ENCODE measurements at regions not wholly inside any gene's neighbourhood (a gene's known extent, or its start where the extent isn't known, plus 50 kb on each side); places are given as distances from the start of the nearest gene placed in this dataset.

GRCh38 chr15:37576952-37577351 lies 357.5 kb upstream of the TMCO5A start:
- ChIA-PET POLR2A (no interaction called here), CTCF (no interaction called here)
- no peak for DNase-seq (ENCODE audit: low read depth, low spot score)
- TF ChIP-seq, protein P1, sequence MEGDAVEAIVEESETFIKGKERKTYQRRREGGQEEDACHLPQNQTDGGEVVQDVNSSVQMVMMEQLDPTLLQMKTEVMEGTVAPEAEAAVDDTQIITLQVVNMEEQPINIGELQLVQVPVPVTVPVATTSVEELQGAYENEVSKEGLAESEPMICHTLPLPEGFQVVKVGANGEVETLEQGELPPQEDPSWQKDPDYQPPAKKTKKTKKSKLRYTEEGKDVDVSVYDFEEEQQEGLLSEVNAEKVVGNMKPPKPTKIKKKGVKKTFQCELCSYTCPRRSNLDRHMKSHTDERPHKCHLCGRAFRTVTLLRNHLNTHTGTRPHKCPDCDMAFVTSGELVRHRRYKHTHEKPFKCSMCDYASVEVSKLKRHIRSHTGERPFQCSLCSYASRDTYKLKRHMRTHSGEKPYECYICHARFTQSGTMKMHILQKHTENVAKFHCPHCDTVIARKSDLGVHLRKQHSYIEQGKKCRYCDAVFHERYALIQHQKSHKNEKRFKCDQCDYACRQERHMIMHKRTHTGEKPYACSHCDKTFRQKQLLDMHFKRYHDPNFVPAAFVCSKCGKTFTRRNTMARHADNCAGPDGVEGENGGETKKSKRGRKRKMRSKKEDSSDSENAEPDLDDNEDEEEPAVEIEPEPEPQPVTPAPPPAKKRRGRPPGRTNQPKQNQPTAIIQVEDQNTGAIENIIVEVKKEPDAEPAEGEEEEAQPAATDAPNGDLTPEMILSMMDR (IDR thresholded peaks at IDR 0.05; ENCODE audit: insufficient read depth, low read length, missing control alignments) = no peak
- H3K4me3 ChIP-seq (ENCODE audit: low read depth, low read length) = no peak overlapping the region

DNA sequence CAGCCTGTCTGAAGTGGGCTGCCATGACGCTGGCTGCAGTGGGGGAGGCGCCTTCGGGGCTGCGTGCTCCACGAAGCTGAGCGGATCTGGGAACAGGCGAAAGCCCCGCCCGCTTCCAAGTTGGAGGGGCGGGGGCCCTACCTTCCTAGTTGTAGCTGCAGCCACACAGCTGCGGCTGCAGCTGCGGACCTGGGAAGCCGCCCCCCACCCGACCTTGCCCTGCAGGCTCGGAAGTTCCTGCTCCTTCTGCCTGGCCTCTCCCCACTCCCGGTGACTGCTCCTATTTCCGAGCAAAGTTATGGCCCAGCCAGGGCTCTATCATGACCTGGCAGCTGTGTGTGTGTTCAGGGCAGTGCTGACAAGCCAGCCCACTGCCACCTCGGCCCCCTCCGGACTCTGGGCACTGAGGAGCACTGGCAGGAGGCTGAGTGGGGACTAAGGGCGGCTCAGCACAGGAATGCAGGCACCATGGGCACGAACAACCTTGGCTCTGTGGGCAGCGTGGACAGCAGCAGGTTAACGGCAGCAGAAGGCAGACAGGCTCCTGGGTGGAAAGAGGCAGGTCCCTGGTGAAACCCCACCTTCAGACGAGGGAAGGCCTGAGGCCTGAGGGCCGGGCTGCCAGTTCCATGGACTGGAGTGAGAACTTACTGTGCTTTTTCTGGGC lies 352.4 kb upstream of the TMCO5A start:
- ChIA-PET CTCF (no interaction called here), POLR2A (no interaction called here)
- DNase-seq (ENCODE audit: low read depth, low spot score) = no peak
- H3K4me3 ChIP-seq (ENCODE audit: low read depth, low read length) = no peak overlapping the region
- TF ChIP-seq, protein P1 (IDR thresholded peaks at IDR 0.05; ENCODE audit: insufficient read depth, low read length, missing control alignments) = no peak

GRCh38 chr15:37582852-37583251 lies 351.6 kb upstream of the TMCO5A start:
- DNase-seq (ENCODE audit: low read depth, low spot score) = no peak
- ChIA-PET CTCF (interaction anchor here (1.0 kb wide), 1 partner anchor 9 kb away, joined by 3 read pairs; no protein-coding TSS in a partner anchor), POLR2A (no interaction called here)
- H3K4me3 ChIP-seq (ENCODE audit: low read depth, low read length) = no peak overlapping the region
- TF ChIP-seq, protein P1 (IDR thresholded peaks at IDR 0.05; ENCODE audit: insufficient read depth, low read length, missing control alignments) = no peak

- ChIA-PET CTCF (no interaction called here), POLR2A (interaction anchor here (1.0 kb wide), 1 partner anchor 9 kb away, joined by 4 read pairs; no protein-coding TSS in a partner anchor)
- TF ChIP-seq, protein P1 (IDR thresholded peaks at IDR 0.05; ENCODE audit: insufficient read depth, low read length, missing control alignments) = no peak
- H3K4me3 ChIP-seq (ENCODE audit: low read depth, low read length) = no peak overlapping the region
- peak; percentile 29 for DNase-seq (ENCODE audit: low read depth, low spot score)
Measured at GRCh38 chr15:37586011-37586583, 348.3 kb upstream of the TMCO5A start.

DNA sequence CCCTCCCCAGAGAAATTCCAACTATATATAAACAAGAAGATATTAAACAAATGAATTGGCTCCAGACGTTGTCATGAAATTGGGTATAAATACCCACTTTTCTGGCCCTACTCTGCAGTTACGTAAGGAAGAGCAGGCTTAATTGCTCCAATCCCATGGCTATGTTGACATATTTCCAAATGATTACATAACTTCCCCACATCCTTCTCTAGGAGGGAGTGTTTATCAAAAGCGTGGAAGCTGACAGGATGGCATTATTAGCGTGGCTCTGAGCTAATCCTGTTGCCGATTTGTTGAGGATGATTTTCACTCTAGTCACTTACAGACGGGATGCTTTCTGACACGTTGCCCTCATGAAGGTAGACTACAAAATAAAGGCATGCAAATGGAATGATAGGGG lies 347.5 kb upstream of the TMCO5A start:
- ChIA-PET CTCF (interaction anchor here (1.4 kb wide), 1 partner anchor 304 kb away, joined by 4 read pairs; no protein-coding TSS in a partner anchor), POLR2A (no interaction called here)
- no peak for DNase-seq (ENCODE audit: low read depth, low spot score)
- TF ChIP-seq, protein P1 (IDR thresholded peaks at IDR 0.05; ENCODE audit: insufficient read depth, low read length, missing control alignments) = no peak
- no peak overlapping the region for H3K4me3 ChIP-seq (ENCODE audit: low read depth, low read length)

- ChIA-PET CTCF (no interaction called here), POLR2A (interaction anchor here (1.3 kb wide), 1 partner anchor 8 kb away, joined by 4 read pairs; no protein-coding TSS in a partner anchor)
- TF ChIP-seq, protein P1 (IDR thresholded peaks at IDR 0.05; ENCODE audit: insufficient read depth, low read length, missing control alignments) = no peak
- H3K4me3 ChIP-seq (ENCODE audit: low read depth, low read length) = no peak overlapping the region
- DNase-seq (ENCODE audit: low read depth, low spot score) = no peak
Measured at GRCh38 chr15:37594417-37594816, 340.0 kb upstream of the TMCO5A start.

Data from AG04449 (cell line).